ENCODE measurements at regions not wholly inside any gene's neighbourhood (a gene's known extent, or its start where the extent isn't known, plus 50 kb on each side); places are given as distances from the start of the nearest gene placed in this dataset.

DNA sequence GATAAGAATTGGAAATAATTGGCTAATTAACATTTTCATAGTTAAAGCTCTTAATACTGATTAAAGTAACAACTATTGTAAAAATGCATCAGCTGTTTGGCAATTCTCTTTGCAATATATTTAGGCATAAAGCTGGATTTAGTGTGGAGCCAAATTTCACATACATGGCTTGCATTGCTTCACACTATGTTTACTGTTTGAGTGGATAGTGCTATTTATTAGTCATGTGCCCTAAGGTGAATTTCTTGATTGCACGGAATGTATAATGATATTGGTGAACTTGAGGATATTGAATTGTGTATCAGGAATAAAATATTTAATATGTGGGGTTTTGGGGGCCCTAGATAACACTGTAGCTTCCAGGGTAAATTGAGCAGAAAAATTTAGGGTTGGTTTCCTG, 100.9 kb downstream of the AASDHPPT start:
- Histone ChIP-seq H3K79me2 (ENCODE audit: insufficient read depth, low read length) (no peaks in the 10 kb centered on the region), H3K27me3 (ENCODE audit: insufficient read depth, low read length) (no peaks in the 10 kb centered on the region)
- TF ChIP-seq EZH2 (IDR thresholded peaks at IDR 0.05; ENCODE audit: borderline replicate concordance, low read length) = no peak

GRCh38 chr11:106179048-106179447, 101.6 kb downstream of the AASDHPPT start:
- no peak overlapping the region for H3K4me2 ChIP-seq (ENCODE audit: low read length)
- H3K9me3 ChIP-seq (ENCODE audit: low read length) = no peaks in the 10 kb centered on the region
- H3K79me2 ChIP-seq (ENCODE audit: insufficient read depth, low read length) = no peaks in the 10 kb centered on the region
- no peak overlapping the region for H3K27ac ChIP-seq (ENCODE audit: low read depth, low read length, poor library complexity, severe bottlenecking)
- H2AFZ ChIP-seq (ENCODE audit: low read length) = no peak overlapping the region
- TF ChIP-seq, protein P1, sequence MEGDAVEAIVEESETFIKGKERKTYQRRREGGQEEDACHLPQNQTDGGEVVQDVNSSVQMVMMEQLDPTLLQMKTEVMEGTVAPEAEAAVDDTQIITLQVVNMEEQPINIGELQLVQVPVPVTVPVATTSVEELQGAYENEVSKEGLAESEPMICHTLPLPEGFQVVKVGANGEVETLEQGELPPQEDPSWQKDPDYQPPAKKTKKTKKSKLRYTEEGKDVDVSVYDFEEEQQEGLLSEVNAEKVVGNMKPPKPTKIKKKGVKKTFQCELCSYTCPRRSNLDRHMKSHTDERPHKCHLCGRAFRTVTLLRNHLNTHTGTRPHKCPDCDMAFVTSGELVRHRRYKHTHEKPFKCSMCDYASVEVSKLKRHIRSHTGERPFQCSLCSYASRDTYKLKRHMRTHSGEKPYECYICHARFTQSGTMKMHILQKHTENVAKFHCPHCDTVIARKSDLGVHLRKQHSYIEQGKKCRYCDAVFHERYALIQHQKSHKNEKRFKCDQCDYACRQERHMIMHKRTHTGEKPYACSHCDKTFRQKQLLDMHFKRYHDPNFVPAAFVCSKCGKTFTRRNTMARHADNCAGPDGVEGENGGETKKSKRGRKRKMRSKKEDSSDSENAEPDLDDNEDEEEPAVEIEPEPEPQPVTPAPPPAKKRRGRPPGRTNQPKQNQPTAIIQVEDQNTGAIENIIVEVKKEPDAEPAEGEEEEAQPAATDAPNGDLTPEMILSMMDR (IDR thresholded peaks at IDR 0.05; ENCODE audit: low read length) = no peak
- no peak for TF ChIP-seq EZH2 (IDR thresholded peaks at IDR 0.05; ENCODE audit: borderline replicate concordance, low read length)
- no peak overlapping the region for H3K9ac ChIP-seq (ENCODE audit: low read length)
- H3K36me3 ChIP-seq (ENCODE audit: insufficient read depth, low read length) = no peaks in the 10 kb centered on the region
- H3K4me1 ChIP-seq (ENCODE audit: insufficient read depth, low read length, severe bottlenecking) = no peaks in the 10 kb centered on the region
- no peak overlapping the region for H3K4me3 ChIP-seq (ENCODE audit: low read depth, low read length, poor library complexity, severe bottlenecking)
- no peaks in the 10 kb centered on the region for H4K20me1 ChIP-seq (ENCODE audit: insufficient read depth, low read length)
- H3K27me3 ChIP-seq (ENCODE audit: insufficient read depth, low read length) = no peaks in the 10 kb centered on the region
- no peaks in the 10 kb centered on the region for H3K9me2 ChIP-seq (ENCODE audit: low read depth, low read length)
- no peaks in the 10 kb centered on the region for H3F3A ChIP-seq (ENCODE audit: insufficient read depth, low read length)

More for the DNA sequence above, 100.9 kb downstream of the AASDHPPT start:
- Histone ChIP-seq H3K4me2 (ENCODE audit: low read length) (no peak overlapping the region), H3K9me2 (ENCODE audit: low read depth, low read length) (no peaks in the 10 kb centered on the region), H3K9ac (ENCODE audit: low read length) (no peak overlapping the region), H3K4me1 (ENCODE audit: insufficient read depth, low read length, severe bottlenecking) (no peaks in the 10 kb centered on the region), H3F3A (ENCODE audit: insufficient read depth, low read length) (no peaks in the 10 kb centered on the region), H2AFZ (ENCODE audit: low read length) (no peak overlapping the region), H3K4me3 (ENCODE audit: low read depth, low read length, poor library complexity, severe bottlenecking) (no peak overlapping the region), H3K27ac (ENCODE audit: low read depth, low read length, poor library complexity, severe bottlenecking) (no peak overlapping the region), H4K20me1 (ENCODE audit: insufficient read depth, low read length) (no peaks in the 10 kb centered on the region), H3K36me3 (ENCODE audit: insufficient read depth, low read length) (no peaks in the 10 kb centered on the region), H3K9me3 (ENCODE audit: low read length) (no peaks in the 10 kb centered on the region)

GRCh38 chr11:106186630-106187029, 109.2 kb downstream of the AASDHPPT start:
- Histone ChIP-seq H3K9me2 (ENCODE audit: low read depth, low read length) (no peaks in the 10 kb centered on the region), H3K27me3 (ENCODE audit: insufficient read depth, low read length) (no peaks in the 10 kb centered on the region), H3K4me2 (ENCODE audit: low read length) (no peak overlapping the region), H3F3A (ENCODE audit: insufficient read depth, low read length) (no peaks in the 10 kb centered on the region), H2AFZ (ENCODE audit: low read length) (no peak overlapping the region), H3K9me3 (ENCODE audit: low read length) (no peaks in the 10 kb centered on the region), H3K4me3 (ENCODE audit: low read depth, low read length, poor library complexity, severe bottlenecking) (no peak overlapping the region), H3K4me1 (ENCODE audit: insufficient read depth, low read length, severe bottlenecking) (no peaks in the 10 kb centered on the region), H3K36me3 (ENCODE audit: insufficient read depth, low read length) (no peaks in the 10 kb centered on the region), H3K9ac (ENCODE audit: low read length) (no peak overlapping the region), H4K20me1 (ENCODE audit: insufficient read depth, low read length) (no peaks in the 10 kb centered on the region), H3K27ac (ENCODE audit: low read depth, low read length, poor library complexity, severe bottlenecking) (no peak overlapping the region), H3K79me2 (ENCODE audit: insufficient read depth, low read length) (no peaks in the 10 kb centered on the region)
- TF ChIP-seq EZH2 (IDR thresholded peaks at IDR 0.05; ENCODE audit: borderline replicate concordance, low read length) = no peak
- TF ChIP-seq, protein P1 (IDR thresholded peaks at IDR 0.05; ENCODE audit: low read length) = no peak

GRCh38 chr11:106187860-106188456, 110.5 kb downstream of the AASDHPPT start:
- Histone ChIP-seq H3F3A (ENCODE audit: insufficient read depth, low read length) (no peaks in the 10 kb centered on the region), H3K4me3 (ENCODE audit: low read depth, low read length, poor library complexity, severe bottlenecking) (no peak overlapping the region), H3K79me2 (ENCODE audit: insufficient read depth, low read length) (no peaks in the 10 kb centered on the region), H3K9me2 (ENCODE audit: low read depth, low read length) (no peaks in the 10 kb centered on the region), H3K36me3 (ENCODE audit: insufficient read depth, low read length) (no peaks in the 10 kb centered on the region), H3K9me3 (ENCODE audit: low read length) (no peaks in the 10 kb centered on the region), H2AFZ (ENCODE audit: low read length) (no peak overlapping the region), H3K9ac (ENCODE audit: low read length) (no peak overlapping the region), H4K20me1 (ENCODE audit: insufficient read depth, low read length) (no peaks in the 10 kb centered on the region), H3K27me3 (ENCODE audit: insufficient read depth, low read length) (no peaks in the 10 kb centered on the region), H3K4me1 (ENCODE audit: insufficient read depth, low read length, severe bottlenecking) (no peaks in the 10 kb centered on the region), H3K27ac (ENCODE audit: low read depth, low read length, poor library complexity, severe bottlenecking) (no peak overlapping the region), H3K4me2 (ENCODE audit: low read length) (no peak overlapping the region)
- TF ChIP-seq, protein P1 (IDR thresholded peaks at IDR 0.05; ENCODE audit: low read length) = no peak
- TF ChIP-seq EZH2 (IDR thresholded peaks at IDR 0.05; ENCODE audit: borderline replicate concordance, low read length) = no peak
